Mesodermal cell (in vitro differentiated cells): ENCODE measurements at regions not wholly inside any gene's neighbourhood (a gene's known extent, or its start where the extent isn't known, plus 50 kb on each side); places are given as distances from the start of the nearest gene placed in this dataset.

Experiments
- H3K27ac ChIP-seq: 2 replicates; pipeline ENCODE4 v1.7.0; 2013; ENCODE audit warnings: mild to moderate bottlenecking, low read depth, low read length, moderate library complexity; ENCODE audit not compliant: severe bottlenecking
- H3K36me3 ChIP-seq: 2 replicates; pipeline ENCODE4 v1.7.1; 2013; ENCODE audit warnings: mild to moderate bottlenecking, low read length, moderate library complexity; ENCODE audit not compliant: control insufficient read depth, insufficient read depth
- H3K4me1 ChIP-seq: one replicate; pipeline ENCODE4 v1.7.1; 2013; ENCODE audit warnings: mild to moderate bottlenecking, low read length; ENCODE audit not compliant: insufficient read depth, control insufficient read depth, poor library complexity, severe bottlenecking
- H3K4me3 ChIP-seq: 2 replicates; pipeline ENCODE4 v1.7.0; 2013; ENCODE audit warnings: low read length, control low read depth, mild to moderate bottlenecking; ENCODE audit not compliant: insufficient read depth, poor library complexity, severe bottlenecking; ENCODE audit errors: extremely low read depth
- H3K9me3 ChIP-seq: 2 replicates; pipeline ENCODE4 v1.7.1; 2013; ENCODE audit warnings: mild to moderate bottlenecking, low read length, moderate library complexity; ENCODE audit not compliant: control insufficient read depth
- WGBS, 2 experiments: methylation state at CpG; one replicate each; pipeline ENCODE4 v1.1.5; 2013; ENCODE audit warnings: missing lambda C conversion rate in 2 of 2; ENCODE audit not compliant: insufficient coverage in 2 of 2; 5-methylcytosine and 5-hydroxymethylcytosine counted together

GRCh38 chr13:76049376-76049746 is 413.2 kb downstream of the LMO7 start:
- Histone ChIP-seq H3K4me3 (no peak overlapping the region), H3K27ac (no peak overlapping the region), H3K9me3 (no peaks in the 10 kb centered on the region), H3K36me3 (no peaks in the 10 kb centered on the region), H3K4me1 (no peaks in the 10 kb centered on the region)
- 80% methylated on average over 1 of the region's 1 CpG; no CpG with 5 or more reads in 1 of the 2 experiments for WGBS, 2 experiments

DNA sequence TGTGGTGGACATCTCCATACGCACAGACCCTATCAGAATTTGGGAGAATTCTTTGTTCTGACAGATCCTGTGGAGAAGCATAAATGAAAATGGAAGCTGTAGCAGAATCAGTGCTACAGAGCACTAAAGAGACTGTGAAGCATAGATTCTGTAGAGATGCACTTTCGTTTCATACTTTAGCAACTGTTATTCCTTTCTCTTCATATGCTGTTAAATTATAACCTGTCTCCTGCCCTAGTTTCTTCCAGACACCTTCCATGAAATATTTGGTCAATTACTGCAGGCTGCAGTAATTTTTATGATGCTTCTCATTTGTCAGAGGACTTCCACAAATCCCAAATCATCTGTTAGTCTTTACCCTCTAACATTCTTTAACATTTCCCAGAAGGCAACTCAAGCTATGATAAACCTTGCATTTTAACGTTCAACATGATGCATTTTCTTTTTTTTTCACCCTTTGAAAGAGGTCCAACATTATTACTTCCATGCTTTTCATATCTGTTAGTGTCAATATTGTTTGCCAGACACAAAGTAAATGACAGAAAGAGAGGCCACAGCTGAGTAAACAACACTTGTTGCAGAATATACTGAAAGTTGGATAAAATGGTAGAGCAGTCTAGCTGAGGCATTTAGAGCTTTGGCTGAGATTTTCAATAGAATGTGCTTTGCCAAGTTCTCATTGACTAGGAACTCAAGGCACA is 412.7 kb downstream of the LMO7 start:
- Histone ChIP-seq H3K27ac (no peak overlapping the region), H3K36me3 (no peaks in the 10 kb centered on the region), H3K9me3 (no peaks in the 10 kb centered on the region), H3K4me1 (no peaks in the 10 kb centered on the region), H3K4me3 (no peak overlapping the region)
- WGBS, 2 experiments, result 80 to 92% methylated on average over 1 to 2 of the region's 3 CpGs

DNA sequence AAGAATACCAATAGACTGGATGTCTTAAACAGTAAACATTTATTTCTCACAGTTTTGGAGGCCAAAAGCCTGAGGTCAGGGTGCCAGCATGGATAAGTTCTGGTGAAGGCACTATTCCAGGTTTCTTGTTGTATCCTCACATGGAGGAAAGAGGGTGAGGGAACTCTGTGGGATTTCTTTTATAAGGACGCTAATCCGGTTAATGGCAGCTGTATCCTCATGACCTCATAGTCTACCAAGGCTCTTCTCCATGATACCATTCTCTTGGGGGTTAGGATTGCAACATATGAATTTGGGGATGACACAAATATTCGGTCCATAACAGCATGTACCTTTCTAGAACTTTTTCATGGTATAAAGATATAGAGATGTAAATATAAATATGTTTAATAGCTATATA is 412.0 kb downstream of the LMO7 start:
- no peaks in the 10 kb centered on the region for H3K9me3 ChIP-seq
- no peak overlapping the region for H3K4me3 ChIP-seq
- WGBS, 2 experiments, result 80% methylated on average over 1 of the region's 3 CpGs; no CpG with 5 or more reads in 1 of the 2 experiments
- no peak overlapping the region for H3K27ac ChIP-seq
- H3K36me3 ChIP-seq, result no peaks in the 10 kb centered on the region
- no peaks in the 10 kb centered on the region for H3K4me1 ChIP-seq

DNA sequence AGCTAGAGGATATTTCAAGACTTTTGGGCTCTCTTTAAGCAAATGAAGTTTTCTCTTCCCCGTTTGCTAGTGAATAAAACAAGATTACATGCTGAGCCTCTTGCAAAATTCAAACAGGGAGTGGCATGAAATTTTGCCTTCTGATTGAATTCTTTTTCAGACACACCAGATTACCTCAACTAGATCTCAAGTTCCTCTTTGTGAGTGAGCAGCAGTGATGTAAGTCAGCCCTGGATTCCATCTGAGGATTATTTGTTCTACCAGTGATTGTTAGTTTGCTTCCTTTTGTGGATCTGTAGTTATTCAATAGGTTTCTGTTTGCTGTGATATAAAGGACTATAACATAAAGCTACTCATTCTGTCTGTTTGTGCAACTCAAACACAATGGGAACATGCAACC is 407.7 kb downstream of the LMO7 start:
- WGBS, 2 experiments, result 83 to 100% methylated on average over 1 of the region's 1 CpG

GRCh38 chr13:76038920-76039716 is 403.0 kb downstream of the LMO7 start:
- Histone ChIP-seq H3K36me3 (no peaks in the 10 kb centered on the region), H3K4me1 (no peaks in the 10 kb centered on the region), H3K4me3 (no peak overlapping the region), H3K27ac (no peak overlapping the region), H3K9me3 (no peaks in the 10 kb centered on the region)
- WGBS, 2 experiments, result no CpG with 5 or more reads among the region's 3 CpGs

More for the DNA sequence above, 407.7 kb downstream of the LMO7 start:
- H3K4me3 ChIP-seq, result no peak overlapping the region
- H3K4me1 ChIP-seq, result no peaks in the 10 kb centered on the region
- H3K9me3 ChIP-seq, result no peaks in the 10 kb centered on the region
- H3K27ac ChIP-seq, result no peak overlapping the region
- no peaks in the 10 kb centered on the region for H3K36me3 ChIP-seq

- 0% methylated on average over 1 of the region's 1 CpG for WGBS, 2 experiments
- H3K27ac ChIP-seq, result no peak overlapping the region
- H3K4me3 ChIP-seq, result no peak overlapping the region
- H3K36me3 ChIP-seq, result no peaks in the 10 kb centered on the region
- no peaks in the 10 kb centered on the region for H3K4me1 ChIP-seq
- no peaks in the 10 kb centered on the region for H3K9me3 ChIP-seq
These were observed 400.0 kb downstream of the LMO7 start for GRCh38 chr13:76036176-76036575.

GRCh38 chr13:76035711-76036110 is 399.6 kb downstream of the LMO7 start:
- H3K27ac ChIP-seq, result no peak overlapping the region
- H3K4me1 ChIP-seq, result no peaks in the 10 kb centered on the region
- no CpG with 5 or more reads among the region's 1 CpG for WGBS, 2 experiments

GRCh38 chr13:76029706-76030105 is 393.6 kb downstream of the LMO7 start:
- Histone ChIP-seq H3K36me3 (no peaks in the 10 kb centered on the region), H3K4me1 (no peaks in the 10 kb centered on the region), H3K27ac (no peak overlapping the region), H3K4me3 (no peak overlapping the region), H3K9me3 (no peaks in the 10 kb centered on the region)

More at GRCh38 chr13:76035711-76036110, 399.6 kb downstream of the LMO7 start:
- no peak overlapping the region for H3K4me3 ChIP-seq
- no peaks in the 10 kb centered on the region for H3K9me3 ChIP-seq
- no peaks in the 10 kb centered on the region for H3K36me3 ChIP-seq

- Histone ChIP-seq H3K36me3 (no peaks in the 10 kb centered on the region), H3K27ac (no peak overlapping the region), H3K9me3 (no peaks in the 10 kb centered on the region), H3K4me3 (no peak overlapping the region), H3K4me1 (no peaks in the 10 kb centered on the region)
- WGBS, 2 experiments, result 100% methylated on average over 1 of the region's 2 CpGs; no CpG with 5 or more reads in 1 of the 2 experiments
These were observed 393.0 kb downstream of the LMO7 start for GRCh38 chr13:76029088-76029487.

GRCh38 chr13:76027131-76027530 is 391.0 kb downstream of the LMO7 start:
- Histone ChIP-seq H3K4me1 (no peaks in the 10 kb centered on the region), H3K36me3 (no peaks in the 10 kb centered on the region), H3K4me3 (no peak overlapping the region), H3K27ac (no peak overlapping the region), H3K9me3 (no peaks in the 10 kb centered on the region)
- WGBS, 2 experiments, result 57 to 86% methylated on average over 1 to 2 of the region's 2 CpGs

DNA sequence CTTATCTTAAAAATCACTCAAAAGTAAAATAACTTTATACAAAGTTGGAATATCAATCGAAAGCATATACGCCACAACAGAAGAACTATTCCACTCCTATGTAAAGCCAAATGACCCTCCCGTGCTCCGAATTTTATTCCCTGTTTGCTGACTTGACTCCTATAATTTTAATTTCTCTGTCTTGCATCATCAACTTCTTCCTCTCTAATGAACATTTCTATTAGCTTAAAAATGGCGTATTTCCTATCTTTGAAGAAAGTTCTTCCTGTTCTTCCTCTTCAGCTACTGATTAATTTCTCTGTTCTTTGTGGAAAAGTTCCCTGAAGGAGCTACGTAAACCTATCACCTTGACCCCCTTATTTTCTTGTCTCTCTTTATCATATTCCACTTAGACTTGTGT is 389.3 kb downstream of the LMO7 start:
- Histone ChIP-seq H3K4me3 (no peak overlapping the region), H3K4me1 (no peaks in the 10 kb centered on the region), H3K9me3 (no peaks in the 10 kb centered on the region), H3K27ac (no peak overlapping the region), H3K36me3 (no peaks in the 10 kb centered on the region)
- 92 to 96% methylated on average over 6 of the region's 6 CpGs for WGBS, 2 experiments
